SH-SY5Y (cell line): ENCODE measurements at regions not wholly inside any gene's neighbourhood (a gene's known extent, or its start where the extent isn't known, plus 50 kb on each side); places are given as distances from the start of the nearest gene placed in this dataset.

Experiments used
- GATA2 ChIP-seq: IDR thresholded peaks from 2 replicates; pipeline ENCODE4 v1.6.1; 2011; ENCODE audit warnings: mild to moderate bottlenecking, low read depth, low read length
- GATA3 ChIP-seq: IDR thresholded peaks from 2 replicates; pipeline ENCODE4 v1.6.1; 2011; ENCODE audit warnings: low read depth, mild to moderate bottlenecking, low read length, moderate library complexity

DNA sequence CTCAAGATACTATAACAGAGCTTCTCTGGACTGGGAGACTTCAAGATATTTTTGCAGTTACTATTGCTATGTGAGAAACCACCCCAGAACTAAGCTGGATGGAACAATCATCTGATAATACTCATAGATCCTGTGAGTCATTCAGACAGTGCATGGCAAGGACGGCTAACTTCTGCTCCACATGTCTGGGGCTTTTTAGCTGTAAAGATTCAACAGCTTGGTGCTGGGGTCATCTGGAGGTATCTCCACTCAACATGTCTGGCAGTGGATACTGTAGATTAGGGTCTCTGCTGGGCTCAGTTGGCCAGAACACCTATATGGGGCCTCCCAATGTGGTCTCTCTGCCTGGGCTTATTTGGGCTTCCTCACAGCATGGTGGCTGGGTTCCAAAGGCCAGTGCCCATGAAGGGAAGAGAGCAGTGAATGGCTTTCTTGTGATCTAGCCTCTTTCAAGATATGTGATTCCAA lies 117.3 kb upstream of the SLC7A14 start:
- TF ChIP-seq GATA2: no peak
- no peak for TF ChIP-seq GATA3
